ENCODE measurements at regions not wholly inside any gene's neighbourhood (a gene's known extent, or its start where the extent isn't known, plus 50 kb on each side); places are given as distances from the start of the nearest gene placed in this dataset.

- DNase-seq (ENCODE audit: low read depth in 2 of 2) = no peak
Measured at GRCh38 chr13:39858794-39859193, 203.3 kb downstream of the COG6 start.

DNA sequence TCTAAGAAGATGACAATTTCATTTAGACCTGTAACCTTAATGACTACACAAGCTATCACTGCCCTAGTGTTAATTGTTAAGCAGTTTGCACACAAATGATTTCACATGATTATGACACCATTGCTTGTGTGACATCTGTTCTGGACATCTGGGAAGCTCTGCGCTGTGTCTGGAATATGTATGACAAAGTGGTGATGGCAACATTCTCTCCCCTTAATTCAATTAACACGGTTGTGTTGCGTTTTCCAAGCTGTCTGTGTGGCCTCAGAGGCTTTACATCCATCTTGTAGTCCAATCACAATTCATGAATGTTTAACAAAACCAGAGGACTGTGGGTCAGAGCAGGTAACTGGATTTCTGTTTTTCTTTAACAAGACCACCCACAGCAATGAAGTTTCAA lies 204.4 kb downstream of the COG6 start:
- no peak for DNase-seq (ENCODE audit: low read depth in 2 of 2)

GRCh38 chr13:39862900-39863299 lies 207.4 kb downstream of the COG6 start:
- DNase-seq (ENCODE audit: low read depth in 2 of 2) = no peak

DNA sequence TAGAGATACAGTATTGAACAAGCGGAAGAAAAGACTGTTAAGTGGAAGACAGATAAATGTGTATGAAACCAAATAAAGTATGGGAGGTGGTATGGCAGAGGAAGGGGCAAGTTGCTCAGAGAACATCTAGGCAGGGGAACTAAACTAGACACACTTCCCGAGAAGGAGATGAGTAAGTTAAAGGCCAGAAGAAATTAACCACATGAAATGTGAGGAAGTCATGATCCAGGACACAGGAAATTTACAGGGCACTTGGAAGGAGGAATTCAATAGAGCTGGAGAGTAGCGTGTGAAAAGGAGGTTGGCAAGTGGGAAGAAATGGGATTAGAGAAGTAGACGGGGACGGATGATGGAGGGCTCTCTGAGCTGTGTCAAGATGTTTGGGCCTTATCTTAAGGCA lies 208.8 kb downstream of the COG6 start:
- DNase-seq (ENCODE audit: low read depth in 2 of 2) = no peak

GRCh38 chr13:39866722-39867121 lies 211.3 kb downstream of the COG6 start:
- no peak for DNase-seq (ENCODE audit: low read depth in 2 of 2)

- DNase-seq (ENCODE audit: low read depth in 2 of 2) = no peak
Measured at GRCh38 chr13:39867807-39868206, 212.3 kb downstream of the COG6 start.

- no peak for DNase-seq (ENCODE audit: low read depth in 2 of 2)
Measured at GRCh38 chr13:39870197-39870747, 214.8 kb downstream of the COG6 start.

GRCh38 chr13:39874331-39875053 lies 219.0 kb downstream of the COG6 start:
- DNase-seq (ENCODE audit: low read depth in 2 of 2) = no peak

- DNase-seq (ENCODE audit: low read depth in 2 of 2) = no peak
Measured at GRCh38 chr13:39875111-39875987, 219.9 kb downstream of the COG6 start.

GRCh38 chr13:39876258-39876657 lies 220.8 kb downstream of the COG6 start:
- no peak for DNase-seq (ENCODE audit: low read depth in 2 of 2)

DNA sequence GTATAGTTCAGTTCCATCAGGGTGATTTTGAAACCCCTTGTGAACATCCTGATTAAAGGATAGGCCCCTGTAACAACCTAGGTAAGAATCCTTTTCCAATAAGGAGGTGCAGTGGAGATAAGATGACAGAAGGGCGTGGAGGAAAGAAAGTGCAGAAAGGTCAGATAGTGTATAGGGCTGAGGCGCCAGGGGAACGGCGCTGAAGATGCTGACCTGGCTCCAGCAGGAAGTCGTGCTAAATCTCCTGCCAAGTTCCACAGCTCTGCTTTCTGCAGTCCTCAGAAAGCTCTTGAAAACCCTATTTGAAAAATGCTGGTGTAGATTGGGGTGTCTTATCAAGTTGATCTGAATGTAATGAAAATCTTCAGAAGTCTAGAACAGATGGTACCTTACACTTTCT lies 221.7 kb downstream of the COG6 start:
- no peak for DNase-seq (ENCODE audit: low read depth in 2 of 2)

DNA sequence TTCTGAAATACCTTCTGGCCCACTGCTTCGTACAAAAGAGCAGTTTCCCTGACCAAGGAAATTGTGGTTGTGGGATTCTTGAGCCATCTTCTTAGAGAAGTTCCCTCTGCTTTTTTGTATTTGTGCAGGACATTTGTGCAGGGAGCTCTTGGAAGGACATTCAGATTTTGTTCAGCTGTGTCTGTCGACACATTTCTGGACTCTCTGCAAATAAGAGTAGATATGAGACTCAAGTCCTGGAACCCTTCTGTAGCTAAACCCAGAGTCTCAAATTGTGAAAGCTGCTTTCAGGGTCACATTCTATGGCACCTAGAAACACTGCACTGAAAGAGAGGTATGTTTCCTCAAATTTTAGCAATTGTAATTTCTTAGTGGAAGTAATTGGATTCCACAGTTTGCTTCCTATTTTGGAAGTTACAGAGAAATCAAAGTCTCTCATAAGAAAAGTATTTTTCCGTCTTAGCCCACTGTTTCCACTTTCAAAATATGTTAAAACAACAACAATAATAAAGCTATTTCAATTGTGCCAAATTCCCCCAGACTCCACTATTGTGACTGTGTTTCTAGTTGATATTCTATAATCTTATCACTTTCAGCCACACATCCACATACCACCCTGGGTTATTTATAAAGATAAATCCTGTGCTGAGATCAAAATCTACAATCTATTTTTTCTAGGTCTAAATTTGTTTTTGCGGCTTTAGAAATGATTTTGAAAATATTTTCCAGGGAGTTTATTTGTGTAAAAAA lies 224.0 kb downstream of the COG6 start:
- DNase-seq (ENCODE audit: low read depth in 2 of 2) = no peak

DNA sequence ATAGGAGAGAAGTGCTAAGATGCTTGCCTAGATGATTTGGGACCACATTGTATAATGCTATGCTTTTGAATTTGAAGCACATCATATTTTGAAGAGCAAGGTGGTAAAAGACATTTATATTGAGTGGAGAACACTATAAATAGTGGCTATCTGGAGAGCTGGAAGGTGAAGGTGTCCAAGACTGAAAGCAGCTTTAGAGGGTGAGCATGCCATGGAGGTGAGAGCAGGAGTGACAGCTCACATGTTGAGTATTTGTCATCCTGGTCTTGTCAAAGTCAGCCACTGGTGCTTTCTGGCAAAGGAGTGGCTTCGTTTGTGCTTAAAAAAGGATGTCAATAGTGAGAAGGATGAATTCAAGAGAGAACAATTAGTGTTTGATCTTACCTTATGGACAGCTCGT lies 225.9 kb downstream of the COG6 start:
- no peak for DNase-seq (ENCODE audit: low read depth in 2 of 2)

DNA sequence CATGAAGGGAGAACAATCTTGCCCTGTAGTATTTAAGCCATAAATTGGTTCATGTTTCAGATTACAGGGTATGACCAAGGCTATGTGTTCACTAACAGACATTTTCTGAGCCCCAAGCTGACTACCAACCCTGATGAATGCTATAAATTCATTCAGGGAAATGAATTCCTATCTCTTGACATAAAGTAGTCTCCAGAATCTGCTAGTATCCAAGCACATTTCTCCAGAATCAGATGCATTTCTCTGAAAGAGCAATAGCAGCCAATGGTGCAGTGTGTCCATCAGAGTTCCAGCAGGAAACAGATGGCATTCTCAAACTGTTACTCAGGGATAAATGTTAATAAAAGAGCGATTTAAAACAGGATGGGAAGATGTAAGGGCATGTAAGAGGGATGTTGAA lies 226.4 kb downstream of the COG6 start:
- DNase-seq (ENCODE audit: low read depth in 2 of 2) = no peak

- no peak for DNase-seq (ENCODE audit: low read depth in 2 of 2)
Measured at GRCh38 chr13:39884166-39884565, 228.7 kb downstream of the COG6 start.

GRCh38 chr13:39886336-39886735 lies 230.9 kb downstream of the COG6 start:
- no peak for DNase-seq (ENCODE audit: low read depth in 2 of 2)

GRCh38 chr13:39887387-39887786 lies 231.9 kb downstream of the COG6 start:
- DNase-seq (ENCODE audit: low read depth in 2 of 2) = no peak

DNA sequence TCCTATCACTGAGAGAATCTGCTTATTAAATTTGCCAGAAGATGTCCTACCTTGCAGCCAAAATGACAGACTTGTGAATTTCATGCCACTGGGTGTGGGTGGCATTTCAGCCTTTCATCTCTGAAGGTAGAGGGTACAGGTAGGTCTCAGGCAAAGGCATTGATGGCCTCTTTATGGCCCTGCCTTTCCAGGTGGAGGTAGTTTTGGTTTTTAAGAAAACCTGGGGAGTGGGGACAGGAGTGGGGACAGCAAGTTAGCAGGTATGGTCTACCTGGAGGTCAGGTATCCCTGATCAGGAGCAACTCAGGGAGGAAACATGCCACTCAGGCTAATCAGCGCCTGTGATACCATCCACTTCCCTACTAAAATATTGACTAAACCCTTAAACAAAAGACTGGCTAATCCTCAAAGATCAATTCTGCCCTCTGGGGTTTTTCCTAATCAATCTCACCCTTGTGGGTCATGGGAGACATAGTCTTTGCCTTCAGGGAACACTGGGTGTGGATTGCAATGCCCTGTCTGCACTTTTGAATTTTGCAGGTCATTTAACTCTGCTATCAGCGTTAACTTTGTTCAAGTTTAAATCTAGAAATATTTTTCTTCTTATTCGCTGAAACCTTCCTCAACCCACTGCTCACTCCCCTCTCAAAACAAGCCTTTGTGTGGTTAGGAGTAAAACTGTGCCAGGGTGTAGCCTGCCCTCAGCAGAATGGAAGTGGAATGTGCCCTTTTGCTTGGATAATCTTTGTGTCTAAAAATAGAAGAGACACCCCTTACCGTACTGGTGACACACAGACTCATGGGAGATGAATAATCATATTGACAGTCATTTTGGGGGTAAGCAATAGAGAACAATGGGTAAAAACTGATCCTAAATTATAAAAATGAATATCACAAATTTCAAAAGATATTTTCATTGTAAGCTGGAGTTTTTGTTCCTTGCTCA lies 233.7 kb downstream of the COG6 start:
- DNase-seq (ENCODE audit: low read depth in 2 of 2) = no peak

DNA sequence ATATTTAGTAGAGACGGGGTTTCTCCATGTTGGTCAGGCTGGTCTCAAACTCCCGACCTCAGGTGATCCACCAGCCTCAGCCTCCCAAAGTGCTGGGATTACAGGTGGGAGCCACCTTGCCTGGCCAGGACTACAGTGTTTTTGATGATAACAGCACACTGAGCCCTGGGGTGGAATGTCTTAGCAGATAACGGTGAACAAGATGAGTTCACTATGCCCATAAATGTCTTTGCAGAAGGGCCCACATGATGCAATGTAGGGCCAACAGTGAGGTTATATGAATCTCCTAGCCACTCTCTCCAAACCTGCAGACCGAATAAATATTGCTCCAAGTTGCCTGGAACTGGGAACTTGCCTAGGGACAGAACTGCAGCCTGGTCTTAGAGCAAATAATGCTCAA lies 235.1 kb downstream of the COG6 start:
- no peak for DNase-seq (ENCODE audit: low read depth in 2 of 2)

DNA sequence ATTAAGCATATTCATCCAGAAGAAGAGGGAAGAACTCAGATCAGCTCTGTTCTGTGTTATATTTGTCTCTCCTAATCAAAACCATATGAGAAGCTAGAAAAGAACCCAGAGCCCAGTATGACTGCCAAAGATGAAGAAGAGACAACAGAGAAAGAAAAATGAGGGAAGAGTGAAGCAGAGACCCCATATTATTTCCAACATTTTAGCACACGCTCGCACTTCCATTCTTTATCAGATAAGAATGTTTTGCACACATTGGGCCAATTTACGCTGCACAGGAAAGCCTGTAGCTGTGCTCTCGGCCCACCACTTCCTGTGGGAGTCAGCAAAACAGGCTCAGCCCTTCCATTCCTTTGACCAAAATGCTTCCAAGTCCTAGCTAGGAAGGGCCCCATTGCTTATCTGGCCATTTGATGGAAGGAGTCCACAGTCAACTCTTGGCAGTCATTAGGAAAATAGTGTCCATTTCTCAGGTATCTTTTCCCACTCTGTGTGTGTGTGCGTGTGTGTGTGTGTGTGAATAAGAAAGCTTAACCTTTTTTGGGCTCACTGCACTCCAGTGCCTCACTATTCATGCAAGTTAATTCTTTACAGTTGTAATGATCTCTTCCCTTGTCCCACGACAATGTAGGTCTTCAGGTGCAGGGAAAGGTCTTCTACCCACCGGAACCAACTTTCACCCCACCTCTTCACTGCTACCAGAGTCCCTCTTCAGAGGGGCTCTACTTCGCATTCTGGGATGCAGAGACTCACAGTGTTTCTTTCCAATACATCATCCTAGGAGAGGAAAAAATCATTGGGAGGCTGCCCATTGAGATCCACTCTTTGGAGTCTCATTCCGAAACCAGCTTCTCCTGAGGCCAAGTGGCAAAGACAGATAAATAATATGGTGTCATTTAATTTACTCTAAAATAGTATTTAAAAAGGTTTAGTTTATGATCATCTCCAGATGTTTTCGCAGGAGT lies 237.5 kb downstream of the COG6 start:
- no peak for DNase-seq (ENCODE audit: low read depth in 2 of 2)

Measured in stimulated activated CD8-positive, alpha-beta memory T cell treated with anti-CD3 and anti-CD28 coated beads, Interleukin-2, amount 100 ng/mL, for 48 hours (primary cell).